ENCODE measurements at regions not wholly inside any gene's neighbourhood (a gene's known extent, or its start where the extent isn't known, plus 50 kb on each side); places are given as distances from the start of the nearest gene placed in this dataset.

- DNase-seq (ENCODE audit: low read depth, low spot score) = no peak
Measured at GRCh38 chr4:138756519-138756918, 259.1 kb upstream of the NOCT start.

- no peak for DNase-seq (ENCODE audit: low read depth, low spot score)
Measured at GRCh38 chr4:138751309-138751708, 264.3 kb upstream of the NOCT start.

- no peak for DNase-seq (ENCODE audit: low read depth, low spot score)
Measured at GRCh38 chr4:138749303-138749702, 266.3 kb upstream of the NOCT start.

- no peak for DNase-seq (ENCODE audit: low read depth, low spot score)
Measured at GRCh38 chr4:138741766-138742377, 273.7 kb upstream of the NOCT start.

- DNase-seq (ENCODE audit: low read depth, low spot score) = no peak
Measured at GRCh38 chr4:138740816-138741745, 274.5 kb upstream of the NOCT start.

- DNase-seq (ENCODE audit: low read depth, low spot score) = no peak
Measured at GRCh38 chr4:138736362-138736761, 279.2 kb upstream of the NOCT start.

- DNase-seq (ENCODE audit: low read depth, low spot score) = no peak
Measured at GRCh38 chr4:138734746-138735145, 280.8 kb upstream of the NOCT start.

- no peak for DNase-seq (ENCODE audit: low read depth, low spot score)
Measured at GRCh38 chr4:138728566-138728965, 287.0 kb upstream of the NOCT start.

- no peak for DNase-seq (ENCODE audit: low read depth, low spot score)
Measured at GRCh38 chr4:138727731-138728130, 287.9 kb upstream of the NOCT start.

GRCh38 chr4:138724530-138724929 is 291.1 kb upstream of the NOCT start:
- DNase-seq (ENCODE audit: low read depth, low spot score) = no peak

GRCh38 chr4:138716559-138717335 is 298.8 kb upstream of the NOCT start:
- DNase-seq (ENCODE audit: low read depth, low spot score) = no peak

GRCh38 chr4:138710297-138710696 is 305.3 kb upstream of the NOCT start:
- no peak for DNase-seq (ENCODE audit: low read depth, low spot score)

GRCh38 chr4:138709859-138710258 is 305.7 kb upstream of the NOCT start:
- DNase-seq (ENCODE audit: low read depth, low spot score) = no peak

- DNase-seq (ENCODE audit: low read depth, low spot score) = no peak
Measured at GRCh38 chr4:138707746-138708677, 307.6 kb upstream of the NOCT start.

GRCh38 chr4:138706201-138706600 is 309.4 kb upstream of the NOCT start:
- DNase-seq (ENCODE audit: low read depth, low spot score) = no peak

GRCh38 chr4:138702190-138702824 is 313.3 kb upstream of the NOCT start:
- DNase-seq (ENCODE audit: low read depth, low spot score) = no peak

GRCh38 chr4:138698641-138699040 is 316.9 kb upstream of the NOCT start:
- DNase-seq (ENCODE audit: low read depth, low spot score) = no peak

GRCh38 chr4:138697851-138698250 is 317.7 kb upstream of the NOCT start:
- DNase-seq (ENCODE audit: low read depth, low spot score) = no peak

GRCh38 chr4:138696771-138697170 is 318.8 kb upstream of the NOCT start:
- no peak for DNase-seq (ENCODE audit: low read depth, low spot score)

GRCh38 chr4:138696058-138696457 is 319.5 kb upstream of the NOCT start:
- DNase-seq (ENCODE audit: low read depth, low spot score) = no peak

- DNase-seq (ENCODE audit: low read depth, low spot score) = no peak
Measured at GRCh38 chr4:138693526-138693925, 322.1 kb upstream of the NOCT start.
